ENCODE measurements at regions not wholly inside any gene's neighbourhood (a gene's known extent, or its start where the extent isn't known, plus 50 kb on each side); places are given as distances from the start of the nearest gene placed in this dataset.

DNA sequence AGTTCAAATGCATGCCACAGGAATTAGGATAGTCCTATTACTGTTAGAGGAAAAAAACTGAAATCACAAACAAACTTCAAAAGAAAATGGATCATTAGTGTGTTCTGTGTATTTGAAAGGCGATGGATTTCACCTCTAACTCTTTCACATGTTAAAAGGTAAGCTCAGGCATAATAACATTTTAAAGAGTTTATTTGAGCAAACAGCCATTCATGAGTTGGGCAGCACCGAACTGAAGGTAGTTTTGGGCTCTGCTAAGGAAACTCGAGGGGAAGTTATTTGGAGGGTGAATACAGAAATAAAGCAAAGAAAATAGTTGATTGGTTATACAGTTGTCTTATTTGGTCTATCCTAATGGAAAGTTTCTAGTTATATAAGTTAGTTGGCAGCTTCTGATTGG is 546.5 kb upstream of the POU3F2 start:
- Histone ChIP-seq H4K91ac (replicated peaks; ENCODE audit: insufficient read length, low read length) (no peak overlapping the region), H3K23ac (ENCODE audit: insufficient read length) (no peak overlapping the region), H3K36me3 (ENCODE audit: control insufficient read depth in 2 of 4, insufficient read depth in 4 of 4, low read length in 3 of 4) (0 out of 8 replicates have a peak, but pooled peaks cover 0 to 2% (median 0%) of the 10 kb centered on the region in 4 experiments), H3K79me2 (ENCODE audit: control insufficient read depth in 1 of 2, insufficient read depth in 2 of 2, low read length in 2 of 2) (no peaks in the 10 kb centered on the region), H2BK120ac (replicated peaks; ENCODE audit: low read depth, low read length) (no peak overlapping the region), H3K9me3 (ENCODE audit: insufficient read depth in 2 of 2, low read depth in 1 of 2, low read length in 1 of 2) (no peaks in the 10 kb centered on the region), H2BK20ac (ENCODE audit: low read length) (no peak overlapping the region), H3K4ac (replicated peaks; ENCODE audit: insufficient read length, low read depth, low read length) (no peak overlapping the region), H3K14ac (ENCODE audit: insufficient read length) (no peak overlapping the region), H3K4me1 (replicated peaks in 1 of 4; ENCODE audit: control insufficient read depth in 3 of 4, insufficient read depth in 4 of 4, low read length in 3 of 4) (no peaks in the 10 kb centered on the region), H4K8ac (ENCODE audit: extremely low read depth, insufficient read depth, low read length) (no peak overlapping the region), H3K4me3 (ENCODE audit: extremely low read depth in 1 of 4, insufficient read depth in 2 of 4, low read depth in 3 of 4, low read length in 4 of 4) (no peak overlapping the region), H4K5ac (ENCODE audit: insufficient read length, low read depth, low read length) (no peak overlapping the region), H3K4me2 (ENCODE audit: insufficient read depth in 1 of 2, low read depth in 2 of 2, low read length in 2 of 2) (no peak overlapping the region), H3K18ac (ENCODE audit: extremely low read depth, low read length) (no peak overlapping the region), H2BK12ac (ENCODE audit: low read depth, low read length) (no peak overlapping the region), H3K27me3 (replicated peaks in 1 of 4; ENCODE audit: control insufficient read depth in 3 of 4, extremely low read depth in 1 of 4, insufficient read depth in 3 of 4, low read length in 3 of 4) (no peaks in the 10 kb centered on the region), H2BK5ac (ENCODE audit: low read depth, low read length) (no peak overlapping the region), H4K20me1 (replicated peaks in 1 of 2; ENCODE audit: control insufficient read depth in 1 of 2, insufficient read depth in 2 of 2, low read length in 2 of 2) (no peaks in the 10 kb centered on the region), H3K56ac (replicated peaks; ENCODE audit: insufficient read length, low read depth, low read length) (no peak overlapping the region), H3K23me2 (ENCODE audit: low read depth, low read length) (no peaks in the 10 kb centered on the region), H3K27ac (ENCODE audit: low read depth, low read length) (no peak overlapping the region), H3K79me1 (ENCODE audit: low read depth, low read length) (no peaks in the 10 kb centered on the region), H2BK15ac (ENCODE audit: low read length) (no peak overlapping the region), H2AK5ac (ENCODE audit: low read depth, low read length) (no peak overlapping the region), H3K9ac (replicated peaks in 1 of 4; ENCODE audit: extremely low read depth in 1 of 4, low read depth in 3 of 4, low read length in 3 of 4) (no peak overlapping the region), H2AFZ (ENCODE audit: low read length) (no peak overlapping the region)
- no peak for DNase-seq (ENCODE audit: low read depth in 1 of 2, low spot score in 2 of 2)
- WGBS, 2 experiments (ENCODE audit: extremely low coverage in 1 of 2, insufficient coverage in 1 of 2, insufficient read length in 1 of 2, insufficient replicate concordance in 2 of 2, low coverage in 1 of 2, low lambda C conversion rate in 2 of 2, missing lambda C conversion rate in 1 of 2): 94% methylated on average over 3 of the region's 3 CpGs; no CpG with 5 or more reads in 1 of the 2 experiments
- POLR2A ChIA-PET (ENCODE audit: partially characterized antibody): no interaction called here
- CTCF ChIA-PET (ENCODE audit: partially characterized antibody): interaction anchor here (0.9 kb wide), 1 partner anchor 10 kb away, joined by 3 read pairs; no protein-coding TSS in a partner anchor
- FAIRE-seq: no peak
- TF ChIP-seq CBX8 (IDR thresholded peaks at IDR 0.05; ENCODE audit: borderline replicate concordance, low read depth, low read length) (no peak), ZNF274 (IDR thresholded peaks at IDR 0.05; ENCODE audit: borderline replicate concordance, extremely low read depth, low read length) (no peak), CHD1 (IDR thresholded peaks at IDR 0.05; ENCODE audit: low read depth, low read length) (no peak), BACH1 (IDR thresholded peaks at IDR 0.05; ENCODE audit: low read length) (no peak), RXRA (IDR thresholded peaks at IDR 0.05; ENCODE audit: insufficient read depth, low read depth, low read length) (no peak), JUND (IDR thresholded peaks at IDR 0.05; ENCODE audit: low read length) (no peak), CHD2 (IDR thresholded peaks at IDR 0.05; ENCODE audit: low read length) (no peak)
